SK-N-SH treated with all-trans-retinoic acid at 6 μM for 48 hours (cell line): ENCODE measurements at regions not wholly inside any gene's neighbourhood (a gene's known extent, or its start where the extent isn't known, plus 50 kb on each side); places are given as distances from the start of the nearest gene placed in this dataset.

ENCODE experiments used
- ATAC-seq: fragments of 200-7000 bp; cut with Tn5 transposase; 3 replicates; pipeline ENCODE4 v1.9.1; 2020; ENCODE audit warnings: mild to moderate bottlenecking, moderate library complexity
- ARNTL ChIP-seq: fragments of 450-650 bp; formaldehyde crosslinking; IDR thresholded peaks from 2 replicates; pipeline ENCODE4 v1.5.0; 2020; ENCODE audit warnings: low read depth, mild to moderate bottlenecking, moderate library complexity, borderline replicate concordance
- BACH2 ChIP-seq: fragments of 250-450 bp; sonication (Bioruptor Pico); IDR thresholded peaks from 2 replicates; pipeline ENCODE4 v1.9.0; 2021; ENCODE audit warnings: mild to moderate bottlenecking, borderline replicate concordance
- CREB5 ChIP-seq: fragments of 250-450 bp; sonication (Bioruptor Pico); IDR thresholded peaks from 2 replicates; pipeline ENCODE4 v1.5.1; 2020; ENCODE audit warnings: low read depth, mild to moderate bottlenecking, moderate library complexity
- CSRNP3 ChIP-seq: fragments of 250-450 bp; sonication (Bioruptor Pico); IDR thresholded peaks from 2 replicates; pipeline ENCODE4 v1.5.1; 2021; ENCODE audit warnings: mild to moderate bottlenecking, moderate library complexity
- ESRRG ChIP-seq: fragments of 250-450 bp; sonication (Bioruptor Pico); IDR thresholded peaks from 2 replicates; pipeline ENCODE4 v1.6.1; 2021; ENCODE audit warnings: mild to moderate bottlenecking
- GLIS3 ChIP-seq: fragments of 250-450 bp; sonication (Bioruptor Pico); IDR thresholded peaks from 2 replicates; pipeline ENCODE4 v1.5.0; 2020; ENCODE audit warnings: mild to moderate bottlenecking, moderate library complexity
- ISL1 ChIP-seq: fragments of 250-450 bp; sonication (Bioruptor Pico); IDR thresholded peaks from 2 replicates; pipeline ENCODE4 v2.1.2; 2022; ENCODE audit warnings: mild to moderate bottlenecking, moderate library complexity
- OSR1 ChIP-seq: fragments of 250-450 bp; sonication (Bioruptor Pico); IDR thresholded peaks from 2 replicates; pipeline ENCODE4 v1.8.0; 2022; ENCODE audit warnings: moderate library complexity, mild to moderate bottlenecking, inconsistent platforms
- PATZ1 ChIP-seq: fragments of 250-450 bp; sonication (Bioruptor Pico); IDR thresholded peaks from 2 replicates; pipeline ENCODE4 v1.8.0; 2020; ENCODE audit warnings: mild to moderate bottlenecking, moderate library complexity, borderline replicate concordance
- SNAI2 ChIP-seq: fragments of 250-450 bp; sonication (Bioruptor Pico); IDR thresholded peaks from 2 replicates; pipeline ENCODE4 v1.5.0; 2020; ENCODE audit warnings: mild to moderate bottlenecking, moderate library complexity
- TCF4 ChIP-seq: fragments of 250-450 bp; sonication (Bioruptor Pico); IDR thresholded peaks from 2 replicates; pipeline ENCODE4 v1.8.0; 2021; ENCODE audit warnings: mild to moderate bottlenecking, moderate library complexity, borderline replicate concordance
- TOX ChIP-seq: fragments of 250-450 bp; sonication (Bioruptor Pico); IDR thresholded peaks from 2 replicates; pipeline ENCODE4 v1.8.0; 2021; ENCODE audit warnings: mild to moderate bottlenecking, moderate library complexity, borderline replicate concordance
- TSHZ2 ChIP-seq: fragments of 250-450 bp; sonication (Bioruptor Pico); IDR thresholded peaks from 2 replicates; pipeline ENCODE4 v1.5.0; 2020; ENCODE audit warnings: mild to moderate bottlenecking, moderate library complexity
- ZC3H10 ChIP-seq: fragments of 250-450 bp; sonication (Bioruptor Pico); IDR thresholded peaks from 2 replicates; pipeline ENCODE4 v1.5.1; 2021; ENCODE audit warnings: mild to moderate bottlenecking, moderate library complexity
- ZFP3 ChIP-seq: fragments of 250-450 bp; sonication (Bioruptor Pico); IDR thresholded peaks from 2 replicates; pipeline ENCODE4 v1.5.0; 2020; ENCODE audit warnings: mild to moderate bottlenecking, moderate library complexity
- ZFP30 ChIP-seq: fragments of 450-650 bp; formaldehyde crosslinking; IDR thresholded peaks from 2 replicates; pipeline ENCODE4 v1.5.0; 2022; ENCODE audit warnings: mild to moderate bottlenecking, moderate library complexity
- ZNF565 ChIP-seq: fragments of 450-650 bp; formaldehyde crosslinking; conservative IDR thresholded peaks from 2 replicates; pipeline ENCODE4 v1.5.0; 2020; ENCODE audit warnings: low read depth, mild to moderate bottlenecking, moderate library complexity
- ZNF70 ChIP-seq: fragments of 450-650 bp; formaldehyde crosslinking; IDR thresholded peaks from 2 replicates; pipeline ENCODE4 v1.5.0; 2020; ENCODE audit warnings: mild to moderate bottlenecking, moderate library complexity
- ZNF8 ChIP-seq: fragments of 450-650 bp; formaldehyde crosslinking; IDR thresholded peaks from 2 replicates; pipeline ENCODE4 v1.5.0; 2020; ENCODE audit warnings: mild to moderate bottlenecking, moderate library complexity

GRCh38 chr5:112061666-112062065 is 304.7 kb upstream of the NREP start (continued):
- TF ChIP-seq ZNF565 (CRISPR knock-in tag), result no peak
- TF ChIP-seq, all 23 proteins: peak for 0

GRCh38 chr5:112059579-112060135 is 302.7 kb upstream of the NREP start:
- no peak for TF ChIP-seq CSRNP3
- TF ChIP-seq CREB5, result no peak
- TF ChIP-seq ZNF70 (CRISPR knock-in tag), result no peak
- TF ChIP-seq PATZ1 (CRISPR knock-in tag), result no peak
- no peak for TF ChIP-seq SNAI2
- no peak for TF ChIP-seq ZFP3 (CRISPR knock-in tag)
- TF ChIP-seq BACH2 (CRISPR knock-in tag), result no peak
- TF ChIP-seq ZFP30 (CRISPR knock-in tag), result no peak
- no peak for TF ChIP-seq ZC3H10 (CRISPR knock-in tag)
- no peak for TF ChIP-seq ZNF8
- TF ChIP-seq TCF4 (CRISPR knock-in tag), result no peak
- TF ChIP-seq OSR1 (CRISPR knock-in tag), result no peak
- TF ChIP-seq ISL1 (CRISPR knock-in tag), result no peak
- TF ChIP-seq, all 23 proteins: peak for 0
- ATAC-seq, result no peak; the same call in 2 of the 3 replicates

GRCh38 chr5:112049738-112050137 is 292.7 kb upstream of the NREP start:
- TF ChIP-seq OSR1 (CRISPR knock-in tag), result no peak
- TF ChIP-seq ESRRG (CRISPR knock-in tag), result no peak
- no peak for TF ChIP-seq ZNF8
- no peak for TF ChIP-seq TCF4 (CRISPR knock-in tag)
- TF ChIP-seq TSHZ2 (CRISPR knock-in tag), result no peak
- no peak for TF ChIP-seq PATZ1 (CRISPR knock-in tag)
- TF ChIP-seq ARNTL (CRISPR knock-in tag), result no peak
- no peak for ATAC-seq

GRCh38 chr5:112036206-112036605 is 279.2 kb upstream of the NREP start:
- no peak for ATAC-seq
- TF ChIP-seq ZC3H10 (CRISPR knock-in tag) (no peak), CSRNP3 (no peak), OSR1 (CRISPR knock-in tag) (no peak), ARNTL (CRISPR knock-in tag) (no peak), ZNF565 (CRISPR knock-in tag) (no peak), SNAI2 (no peak), ZFP3 (CRISPR knock-in tag) (no peak), GLIS3 (CRISPR knock-in tag) (no peak), TOX (no peak), PATZ1 (CRISPR knock-in tag) (no peak), CREB5 (no peak)
